Ureter (tissue), 1 donor: ENCODE measurements at regions not wholly inside any gene's neighbourhood (a gene's known extent, or its start where the extent isn't known, plus 50 kb on each side); places are given as distances from the start of the nearest gene placed in this dataset.
"Not testable (repeated sequence)": the region's sequence is repeated elsewhere in the genome, so short reads cannot be mapped to it uniquely, and the experiment has no call there.

Experiments used
- DNase-seq: peaks from one replicate; pipeline ENCODE4 v3.0.0-alpha.2; 2020; ENCODE audit warnings: low spot score
- donor health status: DM: yes; HTN: yes; CAD: no.

DNA sequence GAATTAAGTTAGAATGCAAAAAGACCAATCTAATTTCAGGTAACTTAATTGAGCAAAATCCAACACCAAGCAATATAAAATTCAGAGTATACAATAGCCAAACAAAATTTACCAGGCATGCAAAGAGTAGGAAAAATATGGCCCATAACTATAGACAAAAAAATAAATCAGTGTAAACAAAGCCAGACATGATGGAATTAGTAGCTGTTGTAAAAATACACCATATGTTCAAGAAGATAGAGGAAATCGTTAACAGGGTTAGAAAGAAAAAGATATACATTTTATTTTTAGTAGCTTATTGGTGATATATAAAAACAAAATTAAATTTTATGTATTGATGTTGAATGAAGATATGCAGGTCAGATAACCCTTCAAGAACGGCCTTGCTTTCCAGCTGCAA lies 621.1 kb upstream of the MIR17HG start:
- DNase-seq, result no peak

GRCh38 chr13:90732049-90732448 lies 615.4 kb upstream of the MIR17HG start:
- DNase-seq, result no peak

- DNase-seq, result not testable (repeated sequence)
Observed at GRCh38 chr13:90734497-90734896, 613.0 kb upstream of the MIR17HG start.

- DNase-seq, result no peak
Observed at GRCh38 chr13:90738881-90739280, 608.6 kb upstream of the MIR17HG start.

GRCh38 chr13:90740099-90740498 lies 607.4 kb upstream of the MIR17HG start:
- DNase-seq, result no peak

GRCh38 chr13:90742381-90742780 lies 605.1 kb upstream of the MIR17HG start:
- no peak for DNase-seq

DNA sequence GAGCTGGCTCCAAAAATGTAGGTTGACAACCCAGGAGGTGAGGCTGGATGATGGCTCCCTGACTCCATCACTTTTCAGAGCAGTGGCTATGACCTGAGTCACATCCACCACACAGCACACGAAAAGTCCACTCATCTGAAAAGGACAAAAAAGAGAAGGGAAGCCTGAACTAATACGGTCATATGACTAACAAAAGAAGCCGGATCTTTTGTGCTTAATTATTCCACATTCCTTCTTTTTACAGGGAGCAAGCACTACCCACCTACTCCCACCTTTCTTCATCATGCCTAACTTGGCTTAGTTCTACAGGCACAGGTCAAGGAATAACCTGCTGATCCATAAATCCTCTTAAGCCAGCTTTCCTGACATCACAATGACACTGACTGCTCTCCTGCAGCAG lies 601.3 kb upstream of the MIR17HG start:
- no peak for DNase-seq

DNA sequence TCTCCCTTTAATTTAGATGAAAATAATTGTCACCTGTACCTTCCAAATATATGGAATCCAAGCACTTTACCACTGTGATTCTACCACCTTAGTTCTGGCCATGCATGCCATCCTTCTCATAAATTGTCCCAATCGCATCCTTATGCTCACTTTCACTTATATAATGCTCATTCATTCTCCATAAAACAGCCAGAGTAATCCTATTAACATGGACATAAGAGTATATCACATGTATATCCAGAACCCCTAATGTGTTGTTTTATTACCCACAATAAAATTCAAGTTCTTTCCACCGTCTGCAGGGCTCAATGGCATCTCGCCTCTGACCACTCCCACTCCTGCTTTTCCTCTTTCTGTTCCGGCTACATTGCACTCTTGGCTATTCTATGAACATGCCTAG lies 597.5 kb upstream of the MIR17HG start:
- DNase-seq, result no peak

- DNase-seq, result no peak
Observed at GRCh38 chr13:90751026-90751425, 596.5 kb upstream of the MIR17HG start.

DNA sequence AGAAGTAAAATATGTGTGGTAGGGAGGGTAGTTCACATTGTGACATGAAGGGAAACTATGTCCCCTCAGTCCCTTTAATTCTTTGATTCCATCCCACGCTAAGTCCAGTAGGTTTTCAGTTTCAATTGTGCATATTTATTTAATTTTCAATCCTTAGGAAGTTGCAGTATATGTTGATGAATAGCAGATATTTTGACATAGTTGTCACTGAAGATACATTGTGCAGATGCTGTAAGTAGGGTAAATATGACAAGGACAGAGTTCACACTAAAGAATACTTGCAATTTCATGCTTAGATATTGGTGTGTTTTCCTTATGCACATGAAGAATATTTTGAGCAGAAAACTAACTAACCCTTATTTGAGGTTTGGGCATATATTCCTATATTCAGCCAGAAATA lies 595.4 kb upstream of the MIR17HG start:
- no peak for DNase-seq

DNA sequence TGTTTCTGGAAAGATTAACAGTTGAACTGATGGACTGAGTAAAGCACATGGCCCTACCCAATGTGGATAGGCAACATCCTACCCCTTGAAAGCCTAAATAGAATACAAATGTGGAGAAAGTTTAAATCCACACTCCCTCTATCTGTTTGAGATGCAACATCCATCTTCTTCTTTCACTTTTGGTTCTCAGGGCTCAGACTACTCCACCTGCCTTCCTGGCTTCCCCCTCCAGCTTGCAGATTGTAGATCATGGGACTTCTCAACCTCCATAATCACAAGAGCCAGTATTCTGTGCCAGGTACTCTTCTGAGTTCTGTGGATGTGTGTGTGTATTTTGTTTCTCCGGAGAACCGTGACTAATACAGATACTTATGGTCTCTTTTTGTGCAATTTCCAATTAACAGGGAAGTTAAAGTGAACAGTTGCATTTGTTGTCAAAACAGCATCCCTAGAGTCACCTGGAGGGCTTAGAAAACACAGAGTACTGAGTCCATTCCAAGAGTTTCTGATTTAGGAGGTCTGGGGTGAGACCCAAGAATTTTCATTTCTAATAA lies 590.3 kb upstream of the MIR17HG start:
- DNase-seq, result no peak

GRCh38 chr13:90760639-90761038 lies 586.8 kb upstream of the MIR17HG start:
- no peak for DNase-seq

DNA sequence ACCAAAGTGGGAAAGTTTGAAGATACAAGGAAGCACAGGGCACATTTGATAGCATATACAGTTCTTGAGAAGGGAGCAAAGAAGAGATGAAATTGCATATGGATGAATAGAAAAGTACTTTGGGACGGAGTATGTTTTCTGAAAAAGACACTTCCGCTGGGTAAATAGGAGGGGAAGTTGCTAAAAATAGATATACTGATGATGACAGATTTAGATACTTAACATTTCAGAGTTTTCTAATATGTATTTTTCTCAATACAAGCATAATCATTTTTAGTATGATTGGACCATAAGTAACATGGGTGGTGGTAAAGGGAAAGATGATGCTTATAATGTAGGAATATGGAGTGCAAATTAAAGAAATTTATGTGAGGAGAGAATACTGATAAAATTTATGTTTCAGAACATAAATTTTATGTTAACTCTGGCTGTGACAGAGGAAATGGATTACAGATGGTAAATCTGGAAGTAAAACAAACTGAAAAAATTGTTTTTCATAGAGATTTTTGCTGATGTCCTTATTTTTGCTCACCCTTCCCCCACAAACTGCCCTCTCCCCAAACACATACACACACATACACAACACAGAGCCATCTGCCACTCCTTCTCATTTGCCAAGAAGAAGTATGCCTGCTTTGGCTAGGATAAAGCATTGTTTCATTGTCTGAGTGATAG lies 583.9 kb upstream of the MIR17HG start:
- no peak for DNase-seq

DNA sequence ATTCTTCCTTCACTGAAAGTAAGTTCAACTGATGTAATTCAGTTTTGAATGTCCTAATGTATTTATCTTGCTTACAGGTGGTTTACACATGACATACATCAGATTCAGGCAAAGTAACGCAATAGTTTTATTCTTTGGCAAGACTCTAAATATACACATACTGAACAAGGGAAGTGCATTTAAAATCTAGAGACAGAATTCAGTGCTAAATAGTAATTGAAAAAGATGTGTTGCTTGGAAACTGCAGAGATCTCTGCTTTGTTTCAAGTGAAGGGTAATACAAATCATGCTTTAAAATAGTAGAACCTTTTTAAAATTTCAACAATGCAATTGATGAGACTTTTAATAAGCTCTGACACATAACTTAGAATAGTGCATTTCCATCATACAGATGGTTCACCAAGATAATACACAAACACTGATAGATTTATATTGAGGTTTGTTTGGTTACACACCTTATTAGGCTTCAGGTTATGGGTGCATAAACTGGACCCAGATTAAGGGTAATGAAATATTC lies 581.0 kb upstream of the MIR17HG start:
- no peak for DNase-seq

DNA sequence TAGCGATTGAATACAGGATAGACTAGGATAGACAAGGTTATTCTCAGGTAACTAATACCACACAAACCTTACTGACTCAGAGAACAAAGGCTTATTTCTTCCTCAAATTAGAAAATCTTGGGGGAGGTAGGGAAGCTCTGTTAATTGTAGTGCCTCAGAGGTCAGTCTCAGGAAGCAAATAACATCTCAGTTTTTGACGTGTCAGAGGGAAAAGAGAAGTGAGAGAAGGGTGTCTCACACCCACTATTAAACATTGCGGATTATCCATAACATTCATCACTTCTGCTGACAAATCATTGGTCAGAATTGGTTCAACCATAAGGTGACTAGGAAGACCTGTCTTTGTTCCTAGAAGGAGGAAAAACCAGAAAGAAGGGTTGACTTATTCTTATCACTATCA lies 579.4 kb upstream of the MIR17HG start:
- no peak for DNase-seq

GRCh38 chr13:90769387-90769786 lies 578.1 kb upstream of the MIR17HG start:
- no peak for DNase-seq

- DNase-seq, result no peak
Observed at GRCh38 chr13:90770334-90770733, 577.2 kb upstream of the MIR17HG start.

- no peak for DNase-seq
Observed at GRCh38 chr13:90773681-90774080, 573.8 kb upstream of the MIR17HG start.

DNA sequence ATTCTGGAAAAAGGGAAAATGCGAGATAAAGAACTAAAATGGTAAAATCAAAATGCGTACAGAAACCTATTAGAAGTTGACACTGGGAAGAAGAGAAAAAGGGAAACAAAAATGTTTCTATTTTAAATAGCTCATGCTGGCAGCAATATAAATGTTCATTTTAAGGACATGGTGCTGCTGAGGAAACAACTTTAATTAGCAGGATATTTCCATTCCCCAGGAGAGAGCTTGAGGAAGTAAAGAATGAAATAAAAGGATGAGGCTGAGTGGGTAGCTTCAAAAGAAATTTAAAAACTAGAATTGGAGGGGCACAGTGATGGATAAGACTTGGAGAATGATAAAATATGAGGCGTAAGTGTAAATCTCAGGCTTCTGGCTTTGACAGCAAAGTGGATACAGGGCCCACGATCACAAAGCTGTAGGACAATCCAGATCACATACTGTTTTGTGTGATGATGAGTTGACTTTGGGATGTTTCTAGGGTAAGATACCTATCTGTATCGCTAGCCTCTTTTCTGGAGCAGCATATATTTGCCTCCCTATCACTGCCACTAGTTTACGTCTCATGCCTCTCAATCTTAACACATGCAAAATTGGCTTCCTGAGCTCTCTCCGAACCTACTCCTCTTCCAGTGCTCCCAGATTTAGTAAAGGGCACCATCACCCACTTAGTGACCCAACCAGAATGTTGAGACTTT lies 571.3 kb upstream of the MIR17HG start:
- no peak for DNase-seq

- DNase-seq, result no peak
Observed at GRCh38 chr13:90783273-90783672, 564.2 kb upstream of the MIR17HG start.

DNA sequence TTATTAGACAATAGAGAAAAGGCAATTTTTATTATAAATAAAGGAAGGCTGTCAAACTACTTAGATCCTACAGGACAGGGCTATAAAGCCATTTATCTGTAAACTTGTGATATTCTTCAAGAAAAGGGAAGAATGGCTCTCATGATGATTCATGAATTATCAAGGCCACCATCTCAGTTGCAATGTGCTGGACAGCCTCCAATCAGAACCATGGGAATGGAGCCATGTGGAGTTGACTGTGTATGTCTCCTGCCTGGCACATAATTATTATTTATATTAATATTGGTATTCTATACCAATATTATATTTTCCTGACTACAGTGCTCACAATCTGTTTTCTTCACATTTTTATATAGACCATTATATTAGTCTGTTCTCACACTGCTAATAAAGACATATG lies 560.5 kb upstream of the MIR17HG start:
- no peak for DNase-seq

- no peak for DNase-seq
Observed at GRCh38 chr13:90792335-90792734, 555.2 kb upstream of the MIR17HG start.

GRCh38 chr13:90793261-90793820 lies 554.1 kb upstream of the MIR17HG start:
- DNase-seq, result no peak
